Endothelial cell of umbilical vein (primary cell): ENCODE measurements at regions not wholly inside any gene's neighbourhood (a gene's known extent, or its start where the extent isn't known, plus 50 kb on each side); places are given as distances from the start of the nearest gene placed in this dataset.

Experiments
- BruUV-seq: library from RNA; stranded (reverse); fragments of 400-500 nt; replicated peaks from 2 replicates; lab custom pipeline; 2021; lab: Mats Ljungman, UMichigan
- CTCF ChIA-PET: fragments of 300-600, 350-600 bp; sonication (Branson Sonifier 250); formaldehyde crosslinking; loops from one replicate; lab custom pipeline; 2021; ENCODE audit warnings: antibody characterized with exemption, inconsistent platforms; lab: Charles Lee
- POLR2A ChIA-PET: fragments of 300-600, 350-600 bp; sonication (Branson Sonifier 250); formaldehyde crosslinking; loops from one replicate; lab custom pipeline; 2021; ENCODE audit warnings: antibody characterized with exemption, inconsistent platforms; lab: Charles Lee
- DNase-seq: peaks from one replicate; pipeline ENCODE4 v3.0.0-alpha.2; 2011; ENCODE audit warnings: low read depth, low spot score
- FAIRE-seq: peaks from 2 replicates; lab custom pipeline; 2011; peaks lifted over from hg19 to GRCh38; lab: Jason Lieb, UNC
- H2AFZ ChIP-seq: 2 replicates; pipeline ENCODE4 v1.6.0; 2012; ENCODE audit warnings: low read depth, low read length, control low read depth, inconsistent platforms
- H3K27ac ChIP-seq: 2 replicates; pipeline ENCODE4 v1.5.1; 2011; ENCODE audit warnings: low read depth, mild to moderate bottlenecking, control low read depth, low read length, moderate library complexity; ENCODE audit not compliant: insufficient read depth
- H3K27me3 ChIP-seq, 2 experiments: 2 replicates each; pipeline versions ENCODE4 v1.6.0 to v1.6.1; 2011; ENCODE audit warnings: low read length in 2 of 2, mixed read lengths in 1 of 2; ENCODE audit not compliant: control insufficient read depth in 2 of 2, insufficient read depth in 2 of 2
- H3K36me3 ChIP-seq, 2 experiments: 2 replicates in 1 of 2; 3 replicates in 1 of 2; pipeline ENCODE4 v1.5.1; 2011; ENCODE audit warnings: low read length in 2 of 2, mild to moderate bottlenecking in 1 of 2, moderate library complexity in 1 of 2; ENCODE audit not compliant: control insufficient read depth in 2 of 2, insufficient read depth in 2 of 2; ENCODE audit errors: extremely low read depth in 1 of 2
- H3K4me1 ChIP-seq: 3 replicates; pipeline ENCODE4 v1.5.1; 2011; ENCODE audit warnings: mild to moderate bottlenecking, low read length; ENCODE audit not compliant: control insufficient read depth, insufficient read depth; ENCODE audit errors: extremely low read depth
- H3K4me2 ChIP-seq: 2 replicates; pipeline ENCODE4 v1.6.1; 2011; ENCODE audit warnings: low read length, control low read depth, mixed read lengths; ENCODE audit not compliant: insufficient read depth
- H3K4me3 ChIP-seq, 3 experiments: fragments of 200-600 bp in 1 of 3; sonication (generic), shearing (Covaris generic) in 1 of 3; replicated peaks in 1 of 3; 2 replicates each; pipeline ENCODE4 v1.5.1; 2011 to 2016; ENCODE audit warnings: control low read depth in 3 of 3, low read length in 3 of 3, mild to moderate bottlenecking in 2 of 3, inconsistent platforms in 1 of 3, low read depth in 1 of 3, moderate library complexity in 1 of 3; ENCODE audit not compliant: insufficient read depth in 1 of 3
- H3K79me2 ChIP-seq: 2 replicates; pipeline ENCODE4 v1.6.0; 2012; ENCODE audit warnings: low read length, inconsistent platforms; ENCODE audit not compliant: control insufficient read depth, insufficient read depth
- H3K9ac ChIP-seq: replicated peaks from 2 replicates; pipeline ENCODE3; 2011; ENCODE audit warnings: low read length, control low read depth; ENCODE audit not compliant: insufficient read depth; ENCODE audit errors: extremely low read depth
- H3K9me1 ChIP-seq: replicated peaks from 3 replicates; pipeline ENCODE4 v1.6.0; 2011; ENCODE audit warnings: mild to moderate bottlenecking, low read length; ENCODE audit not compliant: control insufficient read depth, insufficient read depth; ENCODE audit errors: extremely low read depth
- H3K9me3 ChIP-seq: replicated peaks from 2 replicates; pipeline ENCODE4 v1.5.1; 2012; ENCODE audit warnings: low read length, inconsistent platforms; ENCODE audit not compliant: control insufficient read depth, insufficient read depth
- H4K20me1 ChIP-seq: replicated peaks from 2 replicates; pipeline ENCODE3; 2011; ENCODE audit warnings: mild to moderate bottlenecking, low read length; ENCODE audit not compliant: control insufficient read depth, insufficient read depth; ENCODE audit errors: extremely low read depth
- EZH2 ChIP-seq: IDR thresholded peaks from 2 replicates; pipeline ENCODE4 v1.6.1; 2012; ENCODE audit warnings: borderline replicate concordance, low read depth, mild to moderate bottlenecking, moderate library complexity, low read length, inconsistent platforms; ENCODE audit not compliant: severe bottlenecking
- FOS ChIP-seq: IDR thresholded peaks from 2 replicates; pipeline ENCODE4 v1.6.1; 2011; ENCODE audit warnings: mild to moderate bottlenecking, low read length, moderate library complexity, borderline replicate concordance; ENCODE audit not compliant: insufficient read depth
- GATA2 ChIP-seq: IDR thresholded peaks from 2 replicates; pipeline ENCODE4 v1.7.0; 2011; ENCODE audit warnings: low read depth, mild to moderate bottlenecking, moderate library complexity, mixed read lengths, low read length; ENCODE audit not compliant: insufficient read length, insufficient read depth
- JUN ChIP-seq: IDR thresholded peaks from 2 replicates; pipeline ENCODE4 v1.6.1; 2011; ENCODE audit warnings: borderline replicate concordance, low read depth; ENCODE audit not compliant: insufficient read length, insufficient read depth
- POLR2A ChIP-seq: IDR thresholded peaks from 2 replicates; pipeline ENCODE4 v1.6.1; 2012; ENCODE audit warnings: low read depth, mild to moderate bottlenecking, control low read depth, low read length
- dilution Hi-C: fragments of 300-500 bp; cut with MboI; formaldehyde crosslinking; loops from one replicate; pipeline ENCODE4 v1.15.0; 2019; ENCODE audit warnings: low sequenced_read_pairs; ENCODE audit not compliant: extremely low pct_ligation_motif_present
- intact Hi-C: fragments of 100-400 bp; cut with micrococcal nuclease; formaldehyde crosslinking; loops from one replicate; pipeline ENCODE4 v1.10.0; 2022
- TF ChIP-seq, protein P1 (sequence below), 2 donors: IDR thresholded peaks; 1 replicate in 1 of 2; 2 replicates in 1 of 2; pipeline ENCODE4 v1.5.1; 2011; ENCODE audit warnings: low read length in 2 of 2, mild to moderate bottlenecking in 2 of 2, moderate library complexity in 2 of 2, control low read depth in 1 of 2, inconsistent platforms in 1 of 2, low read depth in 1 of 2; ENCODE audit not compliant: insufficient read depth in 1 of 2; ENCODE audit errors: extremely low read depth in 1 of 2
- TF ChIP-seq, protein P2 (sequence below): IDR thresholded peaks from 2 replicates; pipeline ENCODE4 v1.6.1; 2011; ENCODE audit not compliant: insufficient read depth, insufficient read length

DNA sequence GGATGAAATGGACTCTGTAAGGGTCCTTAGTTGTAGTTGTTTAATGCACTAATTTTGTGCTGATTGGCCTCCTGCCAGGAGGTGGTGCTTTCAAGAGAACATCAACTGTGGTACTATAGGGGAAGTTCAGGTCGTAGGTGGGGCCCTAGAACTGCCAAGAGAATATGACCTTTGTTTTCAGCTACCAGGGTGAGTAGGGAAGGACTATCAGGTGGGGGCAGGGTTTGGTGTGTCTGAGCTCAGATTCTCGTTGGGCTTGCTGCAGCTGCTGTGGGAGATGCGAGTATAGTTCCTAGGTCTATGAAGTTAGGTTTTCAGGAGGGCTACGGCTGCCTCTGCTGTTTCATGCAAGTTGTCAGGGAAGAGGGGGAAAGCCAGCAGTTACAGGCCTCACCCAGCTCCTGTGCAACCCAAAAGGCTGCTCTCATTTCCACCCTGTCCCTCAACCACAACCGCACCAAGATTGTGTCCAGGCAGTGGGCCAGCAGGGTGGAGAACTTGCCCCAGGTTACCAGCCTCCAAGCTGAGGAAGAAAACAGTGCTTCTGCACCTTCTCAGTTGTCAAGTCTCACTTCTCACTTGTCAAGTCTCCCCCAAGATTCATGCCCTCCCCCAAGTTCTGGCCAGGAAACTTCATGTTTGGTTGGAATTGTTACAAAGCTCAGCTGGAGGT is 626.5 kb upstream of the MAP3K7 start:
- H3K9me3 ChIP-seq = no peaks in the 10 kb centered on the region
- no peaks in the 10 kb centered on the region for H3K36me3 ChIP-seq
- H3K27ac ChIP-seq = no peak overlapping the region
- H3K4me2 ChIP-seq = no peak overlapping the region
- ChIA-PET POLR2A (no interaction called here), CTCF (no interaction called here)
- H2AFZ ChIP-seq = no peak overlapping the region
- dilution Hi-C loops = no loop called here
- no peaks in the 10 kb centered on the region for H4K20me1 ChIP-seq
- no peaks in the 10 kb centered on the region for H3K9me1 ChIP-seq
- no peak for DNase-seq
- BruUV-seq = no TSS peak
- no peaks in the 10 kb centered on the region for H3K4me1 ChIP-seq
- H3K4me3 ChIP-seq = no peak overlapping the region
- TF ChIP-seq, protein P1, sequence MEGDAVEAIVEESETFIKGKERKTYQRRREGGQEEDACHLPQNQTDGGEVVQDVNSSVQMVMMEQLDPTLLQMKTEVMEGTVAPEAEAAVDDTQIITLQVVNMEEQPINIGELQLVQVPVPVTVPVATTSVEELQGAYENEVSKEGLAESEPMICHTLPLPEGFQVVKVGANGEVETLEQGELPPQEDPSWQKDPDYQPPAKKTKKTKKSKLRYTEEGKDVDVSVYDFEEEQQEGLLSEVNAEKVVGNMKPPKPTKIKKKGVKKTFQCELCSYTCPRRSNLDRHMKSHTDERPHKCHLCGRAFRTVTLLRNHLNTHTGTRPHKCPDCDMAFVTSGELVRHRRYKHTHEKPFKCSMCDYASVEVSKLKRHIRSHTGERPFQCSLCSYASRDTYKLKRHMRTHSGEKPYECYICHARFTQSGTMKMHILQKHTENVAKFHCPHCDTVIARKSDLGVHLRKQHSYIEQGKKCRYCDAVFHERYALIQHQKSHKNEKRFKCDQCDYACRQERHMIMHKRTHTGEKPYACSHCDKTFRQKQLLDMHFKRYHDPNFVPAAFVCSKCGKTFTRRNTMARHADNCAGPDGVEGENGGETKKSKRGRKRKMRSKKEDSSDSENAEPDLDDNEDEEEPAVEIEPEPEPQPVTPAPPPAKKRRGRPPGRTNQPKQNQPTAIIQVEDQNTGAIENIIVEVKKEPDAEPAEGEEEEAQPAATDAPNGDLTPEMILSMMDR (IDR thresholded peaks at IDR 0.05; ENCODE audit: extremely low read depth in 1 of 2, insufficient read depth in 1 of 2, low read depth in 1 of 2, low read length in 2 of 2) = no peak
- no peak for TF ChIP-seq JUN
- no peaks in the 10 kb centered on the region for H3K79me2 ChIP-seq
- no peaks in the 10 kb centered on the region for H3K27me3 ChIP-seq
- intact Hi-C loops = no loop called here
- no peak for FAIRE-seq
- no peak overlapping the region for H3K9ac ChIP-seq

DNA sequence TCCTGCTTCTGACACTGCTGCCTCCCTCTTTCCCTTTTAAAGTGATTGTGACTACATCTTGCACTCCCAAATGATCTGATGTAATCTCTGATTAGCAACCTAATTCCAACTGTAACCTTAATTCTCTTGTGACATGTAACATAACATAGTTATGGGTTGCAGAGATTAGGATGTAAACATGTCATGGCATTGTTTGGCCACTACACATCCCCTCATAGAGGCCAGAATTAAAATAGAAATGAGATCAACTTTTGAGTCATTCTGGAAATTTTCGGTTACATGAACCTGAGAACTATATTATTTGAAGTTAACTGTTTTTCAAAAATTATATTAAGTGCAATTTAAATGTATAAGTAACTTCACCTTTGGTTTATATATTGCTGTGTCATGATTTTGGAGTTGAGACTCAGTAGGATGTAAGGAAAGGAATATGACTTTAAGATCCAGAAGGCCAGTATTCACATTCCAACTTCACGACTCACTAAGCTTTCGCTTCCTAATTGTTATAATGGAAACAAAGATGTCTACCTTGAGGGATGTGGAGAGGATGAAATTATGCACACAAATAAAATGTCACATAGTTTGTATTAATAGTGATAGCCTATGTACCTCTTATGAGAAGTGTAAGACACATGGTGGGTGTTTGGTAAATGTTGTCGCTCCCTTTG is 611.9 kb upstream of the MAP3K7 start:
- H3K4me2 ChIP-seq = no peak overlapping the region
- TF ChIP-seq JUN = no peak
- no peak for TF ChIP-seq FOS
- TF ChIP-seq, protein P2, sequence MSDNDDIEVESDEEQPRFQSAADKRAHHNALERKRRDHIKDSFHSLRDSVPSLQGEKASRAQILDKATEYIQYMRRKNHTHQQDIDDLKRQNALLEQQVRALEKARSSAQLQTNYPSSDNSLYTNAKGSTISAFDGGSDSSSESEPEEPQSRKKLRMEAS = no peak
- no peak for TF ChIP-seq EZH2
- TF ChIP-seq POLR2A = no peak
- no peak for TF ChIP-seq GATA2
- TF ChIP-seq, protein P1 (IDR thresholded peaks at IDR 0.05; ENCODE audit: extremely low read depth in 1 of 2, insufficient read depth in 1 of 2, low read depth in 1 of 2, low read length in 2 of 2) = no peak
- H3K9ac ChIP-seq = no peak overlapping the region
- H3K27ac ChIP-seq = no peak overlapping the region
- no peaks in the 10 kb centered on the region for H3K36me3 ChIP-seq
- no TSS peak for BruUV-seq
- POLR2A ChIA-PET = no interaction called here
- no peak for FAIRE-seq
- H3K4me3 ChIP-seq = no peak overlapping the region
- intact Hi-C loops (no loop called here), dilution Hi-C loops (no loop called here)
- H3K79me2 ChIP-seq = no peaks in the 10 kb centered on the region
- H3K4me1 ChIP-seq = no peaks in the 10 kb centered on the region
- H4K20me1 ChIP-seq = no peaks in the 10 kb centered on the region
- no peaks in the 10 kb centered on the region for H3K9me3 ChIP-seq
- no peaks in the 10 kb centered on the region for H3K27me3 ChIP-seq
- CTCF ChIA-PET = no interaction called here
- H2AFZ ChIP-seq = no peak overlapping the region
- H3K9me1 ChIP-seq = no peaks in the 10 kb centered on the region
- no peak for DNase-seq
